ENCODE measurements at regions not wholly inside any gene's neighbourhood (a gene's known extent, or its start where the extent isn't known, plus 50 kb on each side); places are given as distances from the start of the nearest gene placed in this dataset.
"Not testable (repeated sequence)": the region's sequence is repeated elsewhere in the genome, so short reads cannot be mapped to it uniquely, and the experiment has no call there.

- CTCF ChIA-PET (ENCODE audit: partially characterized antibody); H4K20me1 ChIP-seq (replicated peaks in 1 of 2; ENCODE audit: control insufficient read depth in 1 of 2, insufficient read depth in 2 of 2, low read length in 2 of 2); H4K5ac ChIP-seq (ENCODE audit: insufficient read length, low read depth, low read length); H3K14ac ChIP-seq (ENCODE audit: insufficient read length); H2BK15ac ChIP-seq (ENCODE audit: low read length); H3K27ac ChIP-seq (ENCODE audit: low read depth, low read length); H3K23me2 ChIP-seq (ENCODE audit: low read depth, low read length); H3K18ac ChIP-seq (ENCODE audit: extremely low read depth, low read length); H3K23ac ChIP-seq (ENCODE audit: insufficient read length); FAIRE-seq; H4K91ac ChIP-seq (replicated peaks; ENCODE audit: insufficient read length, low read length); H2BK20ac ChIP-seq (ENCODE audit: low read length); H3K4me2 ChIP-seq (ENCODE audit: insufficient read depth in 1 of 2, low read depth in 2 of 2, low read length in 2 of 2); POLR2A ChIA-PET (ENCODE audit: partially characterized antibody); H3K9ac ChIP-seq (replicated peaks in 1 of 4; ENCODE audit: extremely low read depth in 1 of 4, low read depth in 3 of 4, low read length in 3 of 4); H3K4me1 ChIP-seq (replicated peaks in 1 of 4; ENCODE audit: control insufficient read depth in 3 of 4, insufficient read depth in 4 of 4, low read length in 3 of 4); H2AK5ac ChIP-seq (ENCODE audit: low read depth, low read length); H3K79me2 ChIP-seq (ENCODE audit: control insufficient read depth in 1 of 2, insufficient read depth in 2 of 2, low read length in 2 of 2); H3K9me3 ChIP-seq (ENCODE audit: insufficient read depth in 2 of 2, low read depth in 1 of 2, low read length in 1 of 2); H3K56ac ChIP-seq (replicated peaks; ENCODE audit: insufficient read length, low read depth, low read length); H2BK120ac ChIP-seq (replicated peaks; ENCODE audit: low read depth, low read length); H3K36me3 ChIP-seq (ENCODE audit: control insufficient read depth in 2 of 4, insufficient read depth in 4 of 4, low read length in 3 of 4); H3K4me3 ChIP-seq (ENCODE audit: extremely low read depth in 1 of 4, insufficient read depth in 2 of 4, low read depth in 3 of 4, low read length in 4 of 4); H3K27me3 ChIP-seq (replicated peaks in 1 of 4; ENCODE audit: control insufficient read depth in 3 of 4, extremely low read depth in 1 of 4, insufficient read depth in 3 of 4, low read length in 3 of 4); H2BK12ac ChIP-seq (ENCODE audit: low read depth, low read length); H2BK5ac ChIP-seq (ENCODE audit: low read depth, low read length); H4K8ac ChIP-seq (ENCODE audit: extremely low read depth, insufficient read depth, low read length); H2AFZ ChIP-seq (ENCODE audit: low read length); H3K79me1 ChIP-seq (ENCODE audit: low read depth, low read length); H3K4ac ChIP-seq (replicated peaks; ENCODE audit: insufficient read length, low read depth, low read length): not testable (repeated sequence)
- 99% methylated on average over 7 of the region's 18 CpGs; no CpG with 5 or more reads in 1 of the 2 experiments for WGBS, 2 experiments (ENCODE audit: extremely low coverage in 1 of 2, insufficient coverage in 1 of 2, insufficient read length in 1 of 2, insufficient replicate concordance in 2 of 2, low coverage in 1 of 2, low lambda C conversion rate in 2 of 2, missing lambda C conversion rate in 1 of 2)
- peak in 1 of 2 experiments; percentile 13 for DNase-seq (ENCODE audit: low read depth in 1 of 2, low spot score in 2 of 2)
Observed at GRCh38 chr12:9421520-9422086, 186.1 kb downstream of the KLRB1 start.

GRCh38 chr12:9420817-9421519, 186.7 kb downstream of the KLRB1 start:
- H3K56ac ChIP-seq (replicated peaks; ENCODE audit: insufficient read length, low read depth, low read length); H4K8ac ChIP-seq (ENCODE audit: extremely low read depth, insufficient read depth, low read length); H3K27me3 ChIP-seq (replicated peaks in 1 of 4; ENCODE audit: control insufficient read depth in 3 of 4, extremely low read depth in 1 of 4, insufficient read depth in 3 of 4, low read length in 3 of 4); H2AK5ac ChIP-seq (ENCODE audit: low read depth, low read length); H2BK120ac ChIP-seq (replicated peaks; ENCODE audit: low read depth, low read length); H4K91ac ChIP-seq (replicated peaks; ENCODE audit: insufficient read length, low read length); FAIRE-seq; H2AFZ ChIP-seq (ENCODE audit: low read length); H4K5ac ChIP-seq (ENCODE audit: insufficient read length, low read depth, low read length); H3K4me2 ChIP-seq (ENCODE audit: insufficient read depth in 1 of 2, low read depth in 2 of 2, low read length in 2 of 2); H3K23me2 ChIP-seq (ENCODE audit: low read depth, low read length); H2BK12ac ChIP-seq (ENCODE audit: low read depth, low read length); CTCF ChIA-PET (ENCODE audit: partially characterized antibody); H3K27ac ChIP-seq (ENCODE audit: low read depth, low read length); H2BK5ac ChIP-seq (ENCODE audit: low read depth, low read length); H3K14ac ChIP-seq (ENCODE audit: insufficient read length); H3K4ac ChIP-seq (replicated peaks; ENCODE audit: insufficient read length, low read depth, low read length); H2BK20ac ChIP-seq (ENCODE audit: low read length); H3K23ac ChIP-seq (ENCODE audit: insufficient read length); H3K4me3 ChIP-seq (ENCODE audit: extremely low read depth in 1 of 4, insufficient read depth in 2 of 4, low read depth in 3 of 4, low read length in 4 of 4); H3K4me1 ChIP-seq (replicated peaks in 1 of 4; ENCODE audit: control insufficient read depth in 3 of 4, insufficient read depth in 4 of 4, low read length in 3 of 4); H3K79me2 ChIP-seq (ENCODE audit: control insufficient read depth in 1 of 2, insufficient read depth in 2 of 2, low read length in 2 of 2); H3K9ac ChIP-seq (replicated peaks in 1 of 4; ENCODE audit: extremely low read depth in 1 of 4, low read depth in 3 of 4, low read length in 3 of 4); H3K18ac ChIP-seq (ENCODE audit: extremely low read depth, low read length); H4K20me1 ChIP-seq (replicated peaks in 1 of 2; ENCODE audit: control insufficient read depth in 1 of 2, insufficient read depth in 2 of 2, low read length in 2 of 2); H3K36me3 ChIP-seq (ENCODE audit: control insufficient read depth in 2 of 4, insufficient read depth in 4 of 4, low read length in 3 of 4); H3K9me3 ChIP-seq (ENCODE audit: insufficient read depth in 2 of 2, low read depth in 1 of 2, low read length in 1 of 2); POLR2A ChIA-PET (ENCODE audit: partially characterized antibody); H3K79me1 ChIP-seq (ENCODE audit: low read depth, low read length); H2BK15ac ChIP-seq (ENCODE audit: low read length): not testable (repeated sequence)
- WGBS, 2 experiments (ENCODE audit: extremely low coverage in 1 of 2, insufficient coverage in 1 of 2, insufficient read length in 1 of 2, insufficient replicate concordance in 2 of 2, low coverage in 1 of 2, low lambda C conversion rate in 2 of 2, missing lambda C conversion rate in 1 of 2), result 97% methylated on average over 9 of the region's 21 CpGs; no CpG with 5 or more reads in 1 of the 2 experiments
- DNase-seq (ENCODE audit: low read depth in 1 of 2, low spot score in 2 of 2), result peak in 1 of 2 experiments; percentile 16
